HL-60 (cell line): ENCODE measurements at regions not wholly inside any gene's neighbourhood (a gene's known extent, or its start where the extent isn't known, plus 50 kb on each side); places are given as distances from the start of the nearest gene placed in this dataset.
"Not testable (repeated sequence)": the region's sequence is repeated elsewhere in the genome, so short reads cannot be mapped to it uniquely, and the experiment has no call there.

ENCODE experiments used
- DNase-seq, 2 experiments: peaks; one replicate each; pipeline ENCODE4 v3.0.0-alpha.2; 2010 to 2020; ENCODE audit warnings: low read depth in 1 of 2, low spot score in 1 of 2
- H3K27ac ChIP-seq: fragments of 250-450 bp; sonication (Bioruptor Pico); replicated peaks from 2 replicates; pipeline ENCODE4 v1.5.1; 2020; ENCODE audit warnings: mild to moderate bottlenecking, moderate library complexity
- H3K27me3 ChIP-seq: fragments of 250-450 bp; sonication (Bioruptor Pico); 2 replicates; pipeline ENCODE4 v1.5.1; 2021; ENCODE audit warnings: mild to moderate bottlenecking, moderate library complexity; ENCODE audit not compliant: insufficient read depth, poor library complexity, severe bottlenecking
- H3K4me3 ChIP-seq: replicated peaks from 2 replicates; pipeline ENCODE4 v1.5.1; 2011; ENCODE audit warnings: mild to moderate bottlenecking, control low read depth, low read length; ENCODE audit not compliant: insufficient read depth
- GABPA ChIP-seq: IDR thresholded peaks from 2 replicates; pipeline ENCODE4 v1.6.1; 2012; ENCODE audit warnings: low read depth
- POLR2AphosphoS5 ChIP-seq: IDR thresholded peaks from 2 replicates; pipeline ENCODE4 v1.6.1; 2012; ENCODE audit warnings: low read depth
- SPI1 ChIP-seq: IDR thresholded peaks from 2 replicates; pipeline ENCODE4 v1.6.1; 2012; ENCODE audit warnings: low read depth, mild to moderate bottlenecking, borderline replicate concordance
- TF ChIP-seq, protein P1 (sequence below): IDR thresholded peaks from one replicate; pipeline ENCODE4 v1.5.1; 2011; ENCODE audit warnings: low read length, control low read depth, inconsistent platforms; ENCODE audit not compliant: insufficient read depth
- TF ChIP-seq, protein P2 (sequence below): IDR thresholded peaks from 2 replicates; pipeline ENCODE4 v1.6.1; 2012; ENCODE audit warnings: low read depth; ENCODE audit not compliant: insufficient replicate concordance

DNA sequence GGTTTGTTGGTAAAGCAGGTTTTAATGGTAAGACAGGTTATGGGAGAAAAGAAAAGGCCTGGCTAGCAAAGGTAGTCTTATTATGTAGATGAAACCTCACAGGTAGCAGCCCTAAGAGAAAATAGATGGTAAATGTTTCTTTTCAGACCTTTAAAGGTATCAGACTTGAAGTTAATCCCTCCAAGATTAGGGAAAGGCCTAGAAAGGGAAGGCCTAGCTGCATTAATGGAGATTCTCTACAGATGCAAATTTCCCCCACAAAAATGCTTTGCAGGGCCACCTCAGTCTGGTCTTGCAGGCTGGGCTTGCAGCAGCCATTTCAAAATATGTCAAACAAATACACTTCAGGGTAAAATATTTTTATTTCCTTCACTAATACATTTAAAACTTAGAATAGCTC lies 1410.6 kb downstream of the RPA4 start:
- Histone ChIP-seq H3K27ac (no peak overlapping the region), H3K4me3 (no peak overlapping the region), H3K27me3 (no peaks in the 10 kb centered on the region)
- DNase-seq = no peak
- no peak for TF ChIP-seq POLR2AphosphoS5
- TF ChIP-seq, protein P1, sequence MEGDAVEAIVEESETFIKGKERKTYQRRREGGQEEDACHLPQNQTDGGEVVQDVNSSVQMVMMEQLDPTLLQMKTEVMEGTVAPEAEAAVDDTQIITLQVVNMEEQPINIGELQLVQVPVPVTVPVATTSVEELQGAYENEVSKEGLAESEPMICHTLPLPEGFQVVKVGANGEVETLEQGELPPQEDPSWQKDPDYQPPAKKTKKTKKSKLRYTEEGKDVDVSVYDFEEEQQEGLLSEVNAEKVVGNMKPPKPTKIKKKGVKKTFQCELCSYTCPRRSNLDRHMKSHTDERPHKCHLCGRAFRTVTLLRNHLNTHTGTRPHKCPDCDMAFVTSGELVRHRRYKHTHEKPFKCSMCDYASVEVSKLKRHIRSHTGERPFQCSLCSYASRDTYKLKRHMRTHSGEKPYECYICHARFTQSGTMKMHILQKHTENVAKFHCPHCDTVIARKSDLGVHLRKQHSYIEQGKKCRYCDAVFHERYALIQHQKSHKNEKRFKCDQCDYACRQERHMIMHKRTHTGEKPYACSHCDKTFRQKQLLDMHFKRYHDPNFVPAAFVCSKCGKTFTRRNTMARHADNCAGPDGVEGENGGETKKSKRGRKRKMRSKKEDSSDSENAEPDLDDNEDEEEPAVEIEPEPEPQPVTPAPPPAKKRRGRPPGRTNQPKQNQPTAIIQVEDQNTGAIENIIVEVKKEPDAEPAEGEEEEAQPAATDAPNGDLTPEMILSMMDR = no peak
- TF ChIP-seq GABPA = no peak
- TF ChIP-seq, protein P2, sequence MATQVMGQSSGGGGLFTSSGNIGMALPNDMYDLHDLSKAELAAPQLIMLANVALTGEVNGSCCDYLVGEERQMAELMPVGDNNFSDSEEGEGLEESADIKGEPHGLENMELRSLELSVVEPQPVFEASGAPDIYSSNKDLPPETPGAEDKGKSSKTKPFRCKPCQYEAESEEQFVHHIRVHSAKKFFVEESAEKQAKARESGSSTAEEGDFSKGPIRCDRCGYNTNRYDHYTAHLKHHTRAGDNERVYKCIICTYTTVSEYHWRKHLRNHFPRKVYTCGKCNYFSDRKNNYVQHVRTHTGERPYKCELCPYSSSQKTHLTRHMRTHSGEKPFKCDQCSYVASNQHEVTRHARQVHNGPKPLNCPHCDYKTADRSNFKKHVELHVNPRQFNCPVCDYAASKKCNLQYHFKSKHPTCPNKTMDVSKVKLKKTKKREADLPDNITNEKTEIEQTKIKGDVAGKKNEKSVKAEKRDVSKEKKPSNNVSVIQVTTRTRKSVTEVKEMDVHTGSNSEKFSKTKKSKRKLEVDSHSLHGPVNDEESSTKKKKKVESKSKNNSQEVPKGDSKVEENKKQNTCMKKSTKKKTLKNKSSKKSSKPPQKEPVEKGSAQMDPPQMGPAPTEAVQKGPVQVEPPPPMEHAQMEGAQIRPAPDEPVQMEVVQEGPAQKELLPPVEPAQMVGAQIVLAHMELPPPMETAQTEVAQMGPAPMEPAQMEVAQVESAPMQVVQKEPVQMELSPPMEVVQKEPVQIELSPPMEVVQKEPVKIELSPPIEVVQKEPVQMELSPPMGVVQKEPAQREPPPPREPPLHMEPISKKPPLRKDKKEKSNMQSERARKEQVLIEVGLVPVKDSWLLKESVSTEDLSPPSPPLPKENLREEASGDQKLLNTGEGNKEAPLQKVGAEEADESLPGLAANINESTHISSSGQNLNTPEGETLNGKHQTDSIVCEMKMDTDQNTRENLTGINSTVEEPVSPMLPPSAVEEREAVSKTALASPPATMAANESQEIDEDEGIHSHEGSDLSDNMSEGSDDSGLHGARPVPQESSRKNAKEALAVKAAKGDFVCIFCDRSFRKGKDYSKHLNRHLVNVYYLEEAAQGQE = no peak
- no peak for TF ChIP-seq SPI1

DNA sequence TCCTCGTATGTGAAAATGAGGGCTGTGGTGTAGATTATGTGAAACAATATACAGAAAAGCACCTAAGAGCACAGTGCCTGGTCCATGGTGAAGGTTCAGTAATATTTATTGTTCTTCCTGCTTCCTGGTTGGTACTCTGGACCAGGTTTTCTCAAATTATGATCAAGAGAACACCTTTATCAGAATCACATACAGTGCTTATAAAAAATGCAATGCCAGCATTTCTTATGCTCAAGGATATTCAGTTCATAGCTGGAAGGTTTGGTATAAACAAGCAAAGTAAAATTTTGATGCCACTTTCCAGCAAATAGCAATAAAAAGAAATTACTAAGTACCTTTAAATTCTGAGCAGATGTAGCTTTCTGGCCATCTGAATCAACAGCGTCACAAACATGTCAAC lies 1412.4 kb downstream of the RPA4 start:
- TF ChIP-seq, protein P2 = no peak
- TF ChIP-seq POLR2AphosphoS5 (no peak), GABPA (no peak), SPI1 (no peak)
- TF ChIP-seq, protein P1 = no peak
- Histone ChIP-seq H3K27me3 (no peaks in the 10 kb centered on the region), H3K27ac (no peak overlapping the region), H3K4me3 (no peak overlapping the region)
- no peak for DNase-seq

DNA sequence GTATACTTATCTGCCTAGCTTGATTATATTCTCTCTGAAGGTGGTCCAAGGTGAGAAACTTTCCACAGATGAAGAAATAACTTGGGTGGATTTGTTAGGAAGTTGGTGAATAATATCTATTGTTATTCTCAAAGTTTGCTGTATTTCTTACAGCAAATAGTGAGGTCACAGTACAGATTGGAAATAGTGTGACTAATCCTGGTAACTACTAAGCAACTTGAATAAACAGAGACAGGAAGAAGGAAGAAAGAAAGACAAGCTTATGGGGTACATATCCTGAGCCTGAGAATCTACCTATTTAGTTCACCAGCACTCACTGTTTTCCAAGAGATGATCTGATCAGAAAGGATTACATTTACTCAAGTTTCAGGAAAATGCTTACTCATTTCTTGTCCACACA lies 1416.1 kb downstream of the RPA4 start:
- Histone ChIP-seq H3K27ac (no peak overlapping the region), H3K4me3 (no peak overlapping the region), H3K27me3 (no peaks in the 10 kb centered on the region)
- DNase-seq = no peak
- TF ChIP-seq GABPA (no peak), SPI1 (no peak), POLR2AphosphoS5 (no peak)
- TF ChIP-seq, protein P1 = no peak
- TF ChIP-seq, protein P2 = no peak

DNA sequence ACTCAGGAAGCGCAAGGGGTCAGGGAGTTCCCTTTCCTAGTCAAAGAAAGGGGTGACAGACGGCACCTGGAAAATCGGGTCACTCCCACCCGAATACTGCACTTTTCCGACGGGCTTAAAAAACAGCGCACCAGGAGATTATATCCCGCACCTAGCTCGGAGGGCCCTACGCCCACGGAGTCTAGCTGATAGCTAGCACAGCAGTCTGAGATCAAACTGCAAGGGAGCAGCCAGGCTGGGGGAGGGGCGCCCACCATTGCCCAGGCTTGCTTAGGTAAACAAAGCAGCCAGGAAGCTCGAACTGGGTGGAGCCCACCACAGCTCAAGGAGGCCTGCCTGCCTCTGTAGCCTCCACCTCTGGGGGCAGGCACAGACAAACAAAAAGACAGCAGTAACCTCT lies 1416.8 kb downstream of the RPA4 start:
- H3K4me3 ChIP-seq, DNase-seq, H3K27me3 ChIP-seq, H3K27ac ChIP-seq: not testable (repeated sequence)
